Loucy (cell line): ENCODE measurements at regions not wholly inside any gene's neighbourhood (a gene's known extent, or its start where the extent isn't known, plus 50 kb on each side); places are given as distances from the start of the nearest gene placed in this dataset.

ENCODE experiments used
- H2AFZ ChIP-seq: fragments of 200-600 bp; sonication (generic); 2 replicates; pipeline ENCODE4 v1.6.0; 2016; ENCODE audit warnings: antibody characterized with exemption, mild to moderate bottlenecking, low read length, moderate library complexity
- H3F3A ChIP-seq: fragments of 200-600 bp; 2 replicates; pipeline ENCODE4 v1.6.0; 2016; ENCODE audit warnings: antibody characterized with exemption, low read depth, mild to moderate bottlenecking
- H3K27me3 ChIP-seq: fragments of 200-600 bp; sonication (generic); 2 replicates; pipeline ENCODE4 v1.6.1; 2014; ENCODE audit warnings: low read length, mild to moderate bottlenecking; ENCODE audit not compliant: insufficient read depth, poor library complexity, severe bottlenecking
- H3K36me3 ChIP-seq: fragments of 200-600 bp; sonication (generic); 2 replicates; pipeline ENCODE4 v1.6.1; 2016; ENCODE audit warnings: low read length; ENCODE audit not compliant: insufficient read depth
- H3K4me1 ChIP-seq: fragments of 200-600 bp; sonication (generic); 2 replicates; pipeline ENCODE4 v1.5.1; 2014; ENCODE audit warnings: low read length, mild to moderate bottlenecking; ENCODE audit not compliant: insufficient read depth, poor library complexity, severe bottlenecking
- H3K4me2 ChIP-seq: fragments of 200-600 bp; sonication (generic); 2 replicates; pipeline ENCODE4 v1.6.0; 2014; ENCODE audit warnings: antibody characterized with exemption, low read length, low read depth, mild to moderate bottlenecking; ENCODE audit not compliant: poor library complexity, severe bottlenecking
- H3K4me3 ChIP-seq: fragments of 200-600 bp; sonication (generic); 2 replicates; pipeline ENCODE4 v1.5.1; 2014; ENCODE audit warnings: low read length, mild to moderate bottlenecking, mixed read lengths; ENCODE audit not compliant: poor library complexity, severe bottlenecking
- H3K79me2 ChIP-seq: fragments of 200-600 bp; sonication (generic); 2 replicates; pipeline ENCODE4 v1.6.1; 2014; ENCODE audit warnings: low read length; ENCODE audit not compliant: insufficient read depth
- H3K9ac ChIP-seq: fragments of 200-600 bp; sonication (generic); 2 replicates; pipeline ENCODE4 v1.6.0; 2014; ENCODE audit warnings: mild to moderate bottlenecking, low read depth, low read length, moderate library complexity; ENCODE audit not compliant: poor library complexity, severe bottlenecking
- H3K9me2 ChIP-seq: fragments of 200-600 bp; sonication (generic); replicated peaks from 2 replicates; pipeline ENCODE4 v1.6.1; 2016; ENCODE audit warnings: low read depth, low read length, mixed read lengths
- H3K9me3 ChIP-seq: fragments of 200-600 bp; sonication (generic); 2 replicates; pipeline ENCODE4 v1.6.1; 2014; ENCODE audit warnings: mild to moderate bottlenecking, antibody characterized with exemption, low read length, low read depth; ENCODE audit not compliant: insufficient read depth
- H4K20me1 ChIP-seq: fragments of 200-600 bp; sonication (generic); 2 replicates; pipeline ENCODE4 v1.6.0; 2014; ENCODE audit warnings: antibody characterized with exemption, low read length, mild to moderate bottlenecking; ENCODE audit not compliant: insufficient read depth, poor library complexity, severe bottlenecking
- EZH2phosphoT487 ChIP-seq: fragments of 200-600 bp; IDR thresholded peaks from 2 replicates; pipeline ENCODE4 v1.6.1; 2018; ENCODE audit warnings: antibody characterized with exemption, mild to moderate bottlenecking, moderate library complexity, borderline replicate concordance
- TF ChIP-seq, protein P1 (sequence below): fragments of 200-600 bp; sonication (generic); conservative IDR thresholded peaks from 2 replicates; pipeline ENCODE4 v1.5.1; 2014; ENCODE audit warnings: mild to moderate bottlenecking, antibody characterized with exemption, low read length

DNA sequence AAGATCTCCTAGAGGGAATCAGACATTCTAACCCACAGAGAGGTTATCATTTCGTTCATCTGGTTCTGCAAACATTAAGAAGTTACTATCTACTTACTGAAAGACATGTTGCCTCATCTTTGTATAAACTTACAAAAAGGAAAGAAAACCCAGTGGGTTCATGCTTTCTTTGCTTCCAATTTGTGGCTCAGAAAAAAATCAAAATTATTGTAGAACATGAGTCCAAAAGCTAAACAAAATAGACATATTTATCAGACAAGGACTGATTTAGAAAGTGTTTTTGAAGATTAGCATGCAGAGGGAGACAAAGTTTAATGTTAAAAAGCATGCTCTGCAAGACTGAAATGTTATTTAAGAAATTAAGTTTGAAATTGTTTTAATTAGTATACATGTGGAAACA lies 123.1 kb downstream of the MBL2 start:
- H3K79me2 ChIP-seq, result no peaks in the 10 kb centered on the region
- H3K27me3 ChIP-seq, result no peaks in the 10 kb centered on the region
- H3K4me1 ChIP-seq, result peaks cover 7% of the 10 kb centered on the region
- H3K9me2 ChIP-seq, result no peaks in the 10 kb centered on the region
- no peak for TF ChIP-seq EZH2phosphoT487
- TF ChIP-seq, protein P1, sequence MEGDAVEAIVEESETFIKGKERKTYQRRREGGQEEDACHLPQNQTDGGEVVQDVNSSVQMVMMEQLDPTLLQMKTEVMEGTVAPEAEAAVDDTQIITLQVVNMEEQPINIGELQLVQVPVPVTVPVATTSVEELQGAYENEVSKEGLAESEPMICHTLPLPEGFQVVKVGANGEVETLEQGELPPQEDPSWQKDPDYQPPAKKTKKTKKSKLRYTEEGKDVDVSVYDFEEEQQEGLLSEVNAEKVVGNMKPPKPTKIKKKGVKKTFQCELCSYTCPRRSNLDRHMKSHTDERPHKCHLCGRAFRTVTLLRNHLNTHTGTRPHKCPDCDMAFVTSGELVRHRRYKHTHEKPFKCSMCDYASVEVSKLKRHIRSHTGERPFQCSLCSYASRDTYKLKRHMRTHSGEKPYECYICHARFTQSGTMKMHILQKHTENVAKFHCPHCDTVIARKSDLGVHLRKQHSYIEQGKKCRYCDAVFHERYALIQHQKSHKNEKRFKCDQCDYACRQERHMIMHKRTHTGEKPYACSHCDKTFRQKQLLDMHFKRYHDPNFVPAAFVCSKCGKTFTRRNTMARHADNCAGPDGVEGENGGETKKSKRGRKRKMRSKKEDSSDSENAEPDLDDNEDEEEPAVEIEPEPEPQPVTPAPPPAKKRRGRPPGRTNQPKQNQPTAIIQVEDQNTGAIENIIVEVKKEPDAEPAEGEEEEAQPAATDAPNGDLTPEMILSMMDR, result no peak
- H3F3A ChIP-seq, result no peaks in the 10 kb centered on the region
- H3K9me3 ChIP-seq, result no peaks in the 10 kb centered on the region
- H3K4me2 ChIP-seq, result no peak overlapping the region
- H3K4me3 ChIP-seq, result no peak overlapping the region
- no peaks in the 10 kb centered on the region for H4K20me1 ChIP-seq
- H3K9ac ChIP-seq, result no peak overlapping the region
- no peak overlapping the region for H2AFZ ChIP-seq
- no peaks in the 10 kb centered on the region for H3K36me3 ChIP-seq

DNA sequence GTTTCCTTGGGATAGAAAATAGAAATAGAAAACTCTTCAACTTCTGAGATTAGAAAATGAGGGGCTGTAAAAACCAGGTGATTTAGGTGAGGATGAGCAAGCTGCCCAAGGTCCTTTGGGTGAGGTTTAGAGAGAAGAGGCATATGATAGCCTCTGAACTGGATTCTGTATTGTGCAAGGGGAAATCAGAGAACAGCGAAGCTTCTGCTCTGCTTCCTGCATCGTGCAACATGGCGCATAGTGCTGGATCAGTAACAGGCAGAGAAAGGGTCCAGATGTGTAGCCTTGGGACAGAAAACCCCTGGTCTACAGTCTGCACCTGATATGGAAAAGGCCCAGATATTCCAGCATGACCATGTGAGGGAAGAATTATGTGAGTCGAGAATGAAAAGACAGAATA lies 121.7 kb downstream of the MBL2 start:
- no peak overlapping the region for H3K4me2 ChIP-seq
- peaks cover 7% of the 10 kb centered on the region for H3K4me1 ChIP-seq
- no peaks in the 10 kb centered on the region for H3K79me2 ChIP-seq
- H2AFZ ChIP-seq, result no peak overlapping the region
- no peak overlapping the region for H3K9ac ChIP-seq
- H3K27me3 ChIP-seq, result no peaks in the 10 kb centered on the region
- no peak overlapping the region for H3K4me3 ChIP-seq
- no peaks in the 10 kb centered on the region for H3K36me3 ChIP-seq
- H3K9me2 ChIP-seq, result no peaks in the 10 kb centered on the region
- H3K9me3 ChIP-seq, result no peaks in the 10 kb centered on the region
- no peaks in the 10 kb centered on the region for H3F3A ChIP-seq
- H4K20me1 ChIP-seq, result no peaks in the 10 kb centered on the region
- TF ChIP-seq EZH2phosphoT487, result no peak
- TF ChIP-seq, protein P1, result no peak

DNA sequence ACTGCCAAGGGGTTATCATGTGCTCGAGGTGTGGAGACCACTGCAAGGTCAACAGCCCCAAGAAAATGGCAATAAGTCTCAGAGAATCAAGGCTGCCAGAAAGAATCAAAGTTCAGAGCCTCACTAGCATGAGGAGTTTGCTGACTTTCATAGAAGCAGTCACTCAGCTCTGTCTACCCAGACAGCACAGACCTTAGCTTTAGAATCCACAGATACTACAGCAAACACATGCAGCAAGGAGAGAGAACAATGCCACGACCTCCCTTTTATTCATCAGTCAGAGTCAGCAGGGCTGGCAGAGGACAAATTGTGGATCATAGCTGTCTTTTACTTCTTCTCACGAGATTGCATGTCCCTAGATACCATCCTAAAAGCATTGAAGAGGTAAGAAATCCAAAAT lies 121.3 kb downstream of the MBL2 start:
- Histone ChIP-seq H3K27me3 (no peaks in the 10 kb centered on the region), H4K20me1 (no peaks in the 10 kb centered on the region), H3K4me1 (peaks cover 7% of the 10 kb centered on the region), H2AFZ (no peak overlapping the region), H3K36me3 (no peaks in the 10 kb centered on the region), H3K4me2 (no peak overlapping the region), H3K4me3 (no peak overlapping the region), H3F3A (no peaks in the 10 kb centered on the region), H3K79me2 (no peaks in the 10 kb centered on the region), H3K9ac (no peak overlapping the region), H3K9me3 (no peaks in the 10 kb centered on the region), H3K9me2 (no peaks in the 10 kb centered on the region)
- TF ChIP-seq EZH2phosphoT487, result no peak
- TF ChIP-seq, protein P1, result no peak
